ENCODE measurements at regions not wholly inside any gene's neighbourhood (a gene's known extent, or its start where the extent isn't known, plus 50 kb on each side); places are given as distances from the start of the nearest gene placed in this dataset.

- TF ChIP-seq CTCF (IDR thresholded peaks at IDR 0.05; ENCODE audit: partially characterized antibody, unreplicated experiment): no peak
- H3K4me1 Mint-ChIP-seq (ENCODE audit: low read depth, unreplicated experiment): peaks cover 24% of the 10 kb centered on the region
- no peak for DNase-seq
Observed at GRCh38 chr4:55013431-55013955, 111.9 kb downstream of the KDR start.

DNA sequence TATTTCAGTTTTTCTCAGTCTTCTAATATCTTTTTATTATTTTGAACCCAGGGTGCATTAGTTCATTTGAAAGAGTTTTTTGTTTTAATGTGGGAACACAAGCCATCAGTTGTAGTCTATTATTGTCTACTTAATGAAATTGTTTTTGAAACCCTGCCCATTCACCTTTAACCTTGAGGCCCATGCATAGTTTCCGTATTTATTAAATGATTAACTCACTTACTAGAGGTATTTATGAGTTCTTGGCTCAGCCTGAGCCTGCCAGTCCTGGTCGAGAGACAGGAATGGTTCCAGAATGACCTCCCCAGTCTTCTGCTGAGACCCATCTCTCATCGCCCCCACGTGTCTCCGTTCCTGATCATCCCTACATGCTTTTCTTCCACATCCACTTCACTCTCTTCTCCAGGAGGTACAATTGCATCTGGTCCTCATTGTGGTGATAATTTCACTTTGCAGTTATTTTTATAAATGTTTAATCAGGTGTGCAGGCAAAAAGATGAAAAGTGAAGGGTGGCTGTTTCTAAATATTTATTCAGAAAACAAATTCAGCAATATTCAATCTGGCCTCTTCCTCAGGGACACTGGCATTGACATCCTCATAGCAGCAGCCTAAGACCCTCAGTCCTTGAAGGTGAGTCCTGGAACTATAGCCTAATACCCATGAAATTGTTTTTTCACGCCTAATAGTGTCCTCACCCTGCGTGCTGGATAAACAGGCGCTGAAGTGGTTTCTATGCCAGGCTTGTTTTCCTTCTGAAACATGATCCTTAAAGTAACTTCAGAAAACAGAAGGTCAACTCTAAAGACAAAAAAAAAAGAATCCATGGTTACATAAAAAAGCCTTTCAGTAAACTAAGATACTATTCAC, 112.8 kb downstream of the KDR start:
- peaks cover 5% of the 10 kb centered on the region for H3K9me3 Mint-ChIP-seq (ENCODE audit: unreplicated experiment)
- H3K36me3 Mint-ChIP-seq (ENCODE audit: unreplicated experiment): no peaks in the 10 kb centered on the region
- H3K4me1 Mint-ChIP-seq (ENCODE audit: low read depth, unreplicated experiment): peaks cover 24% of the 10 kb centered on the region
- no peak for DNase-seq
- H3K27me3 Mint-ChIP-seq (ENCODE audit: unreplicated experiment): peaks cover 6% of the 10 kb centered on the region
- H3K4me3 Mint-ChIP-seq (ENCODE audit: unreplicated experiment): no peak overlapping the region
- no peak overlapping the region for H3K27ac Mint-ChIP-seq (ENCODE audit: unreplicated experiment)
- no peak for TF ChIP-seq CTCF (IDR thresholded peaks at IDR 0.05; ENCODE audit: partially characterized antibody, unreplicated experiment)

More at GRCh38 chr4:55013431-55013955, 111.9 kb downstream of the KDR start:
- Mint-ChIP-seq H3K9me3 (ENCODE audit: unreplicated experiment) (peaks cover 5% of the 10 kb centered on the region), H3K36me3 (ENCODE audit: unreplicated experiment) (no peaks in the 10 kb centered on the region), H3K27me3 (ENCODE audit: unreplicated experiment) (peaks cover 6% of the 10 kb centered on the region), H3K27ac (ENCODE audit: unreplicated experiment) (no peak overlapping the region), H3K4me3 (ENCODE audit: unreplicated experiment) (no peak overlapping the region)

- Mint-ChIP-seq H3K27me3 (ENCODE audit: unreplicated experiment) (peaks cover 6% of the 10 kb centered on the region), H3K36me3 (ENCODE audit: unreplicated experiment) (no peaks in the 10 kb centered on the region), H3K27ac (ENCODE audit: unreplicated experiment) (no peak overlapping the region), H3K9me3 (ENCODE audit: unreplicated experiment) (peaks cover 5% of the 10 kb centered on the region), H3K4me1 (ENCODE audit: low read depth, unreplicated experiment) (peaks cover 18% of the 10 kb centered on the region), H3K4me3 (ENCODE audit: unreplicated experiment) (no peak overlapping the region)
- TF ChIP-seq CTCF (IDR thresholded peaks at IDR 0.05; ENCODE audit: partially characterized antibody, unreplicated experiment): no peak
- no peak for DNase-seq
Observed at GRCh38 chr4:55011761-55012160, 113.6 kb downstream of the KDR start.

DNA sequence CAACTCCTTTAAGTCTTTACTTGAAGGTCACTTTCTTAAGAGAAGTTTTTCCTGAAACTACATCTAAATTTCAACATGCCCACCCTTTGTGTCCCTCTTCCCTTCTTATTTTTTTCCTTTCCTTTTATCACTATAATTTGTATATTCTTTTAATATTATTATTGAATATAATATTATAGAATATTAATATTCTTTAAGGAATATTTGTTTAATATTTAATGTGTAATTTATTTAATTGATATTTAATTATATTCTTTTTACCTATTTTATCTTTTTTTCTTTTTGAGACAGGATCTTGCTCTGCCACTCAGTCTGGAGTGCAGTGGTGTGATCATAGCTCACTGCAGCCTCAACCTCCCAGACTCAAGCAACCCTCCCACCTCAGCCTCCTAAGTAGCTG, 114.8 kb downstream of the KDR start:
- Mint-ChIP-seq H3K4me1 (ENCODE audit: low read depth, unreplicated experiment) (peaks cover 19% of the 10 kb centered on the region), H3K27me3 (ENCODE audit: unreplicated experiment) (peaks cover 9% of the 10 kb centered on the region), H3K4me3 (ENCODE audit: unreplicated experiment) (no peak overlapping the region), H3K36me3 (ENCODE audit: unreplicated experiment) (no peaks in the 10 kb centered on the region), H3K27ac (ENCODE audit: unreplicated experiment) (no peak overlapping the region), H3K9me3 (ENCODE audit: unreplicated experiment) (peaks cover 5% of the 10 kb centered on the region)
- DNase-seq: no peak
- TF ChIP-seq CTCF (IDR thresholded peaks at IDR 0.05; ENCODE audit: partially characterized antibody, unreplicated experiment): no peak

All from glutamatergic neuron (in vitro differentiated cells).